ENCODE measurements at regions not wholly inside any gene's neighbourhood (a gene's known extent, or its start where the extent isn't known, plus 50 kb on each side); places are given as distances from the start of the nearest gene placed in this dataset.

DNA sequence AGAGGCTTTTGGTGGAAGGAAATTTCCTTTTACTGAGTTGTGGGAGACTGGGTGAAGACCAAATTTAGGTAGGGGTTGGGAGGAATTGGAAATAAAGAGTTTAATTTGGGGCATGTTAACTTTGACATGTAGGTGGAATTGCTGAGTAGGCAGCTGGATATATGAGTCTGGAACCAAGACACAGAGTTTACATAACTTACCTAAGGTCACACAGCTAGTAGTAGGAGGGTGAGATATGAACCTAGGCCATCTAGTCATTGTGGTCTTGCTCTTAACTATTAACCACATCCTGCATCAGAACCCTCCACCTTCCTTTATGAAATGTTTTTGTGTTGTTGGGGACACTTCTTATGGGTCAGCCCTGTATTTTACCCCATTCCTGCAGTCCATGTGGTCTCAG is 113.1 kb downstream of the ICOS start:
- DNase-seq = no peak

DNA sequence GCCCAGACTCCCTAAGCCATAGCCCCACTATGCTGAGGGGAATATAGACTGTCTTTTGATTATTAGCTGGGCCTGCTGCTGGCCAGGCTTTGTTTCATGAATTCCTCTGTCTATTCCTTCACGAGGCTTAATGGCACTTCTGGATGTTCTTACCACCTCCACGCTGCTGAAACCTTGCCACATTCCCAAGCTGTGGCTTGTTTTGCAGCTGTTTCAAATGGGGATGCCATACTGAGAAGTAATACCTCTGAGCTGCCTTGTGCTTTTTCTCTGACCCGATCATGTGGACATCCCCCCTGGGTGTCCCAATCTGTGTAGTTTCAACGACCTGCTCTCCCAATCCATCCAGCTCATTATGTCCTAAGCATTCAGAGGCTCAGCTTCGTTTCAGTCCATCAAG is 114.1 kb downstream of the ICOS start:
- no peak for DNase-seq

DNA sequence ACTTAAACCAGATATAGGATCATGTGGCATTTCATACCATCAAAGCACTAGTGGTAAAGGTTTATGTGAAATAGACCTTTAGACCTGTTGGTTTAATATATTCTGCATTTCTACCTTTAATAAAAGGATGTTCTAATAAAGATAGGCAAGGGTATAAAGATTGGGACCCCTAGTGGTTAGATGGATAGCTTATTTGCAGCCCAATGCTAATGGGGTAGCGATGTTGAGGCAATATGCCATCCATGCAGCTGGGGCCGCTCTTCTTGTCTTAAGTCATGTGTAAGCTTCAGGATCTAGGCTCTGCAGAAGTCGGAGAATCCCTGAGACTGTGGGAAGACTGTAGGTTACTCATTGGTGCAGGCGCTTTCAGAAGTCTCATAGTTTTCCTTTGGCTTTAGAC is 114.9 kb downstream of the ICOS start:
- DNase-seq = no peak

DNA sequence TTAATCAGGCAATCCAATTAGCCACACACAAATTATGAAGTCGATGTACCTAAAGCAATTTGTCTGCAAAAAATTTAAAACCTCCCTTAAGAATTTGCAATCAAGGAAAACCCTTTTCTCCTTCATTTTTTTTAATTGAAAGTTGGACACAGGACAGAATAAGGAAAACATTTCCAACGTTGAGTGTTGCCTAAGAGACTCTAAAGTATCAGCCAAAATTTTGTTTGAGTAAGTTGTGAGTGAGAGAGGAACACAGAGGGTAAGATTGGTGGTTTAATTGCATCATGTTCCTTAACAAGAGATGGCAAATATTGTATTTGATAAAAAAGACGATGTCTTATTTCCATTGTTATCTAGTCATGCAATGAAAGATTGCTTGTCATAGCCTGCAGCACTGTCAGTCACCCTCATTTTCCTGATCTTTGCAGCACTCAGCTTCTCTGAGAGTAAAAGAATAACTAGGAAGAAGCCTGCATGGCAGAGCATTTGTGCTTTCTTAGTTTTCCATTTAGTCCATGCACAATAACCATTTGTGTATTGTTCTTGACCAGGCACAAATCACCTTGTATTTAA is 115.5 kb downstream of the ICOS start:
- no peak for DNase-seq

DNA sequence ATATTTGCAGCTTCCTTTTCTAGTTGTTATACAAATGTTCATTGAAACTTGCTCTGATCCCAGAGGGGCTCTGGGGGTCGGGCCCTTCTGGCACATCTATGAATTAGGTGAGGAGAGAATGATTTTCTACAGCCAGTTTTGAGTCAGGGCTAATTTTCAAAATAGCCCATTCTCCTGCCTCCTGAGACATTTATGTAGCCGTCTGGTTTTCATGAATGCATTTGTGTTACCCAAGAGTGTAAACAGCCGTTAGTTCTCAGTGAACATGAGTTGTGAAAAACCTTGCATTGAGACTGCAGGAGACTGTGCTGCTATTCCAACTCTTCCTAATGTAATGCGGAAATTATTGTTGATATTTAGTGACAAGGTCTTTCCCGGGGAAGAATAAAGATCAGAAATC is 122.5 kb downstream of the ICOS start:
- no peak for DNase-seq

DNA sequence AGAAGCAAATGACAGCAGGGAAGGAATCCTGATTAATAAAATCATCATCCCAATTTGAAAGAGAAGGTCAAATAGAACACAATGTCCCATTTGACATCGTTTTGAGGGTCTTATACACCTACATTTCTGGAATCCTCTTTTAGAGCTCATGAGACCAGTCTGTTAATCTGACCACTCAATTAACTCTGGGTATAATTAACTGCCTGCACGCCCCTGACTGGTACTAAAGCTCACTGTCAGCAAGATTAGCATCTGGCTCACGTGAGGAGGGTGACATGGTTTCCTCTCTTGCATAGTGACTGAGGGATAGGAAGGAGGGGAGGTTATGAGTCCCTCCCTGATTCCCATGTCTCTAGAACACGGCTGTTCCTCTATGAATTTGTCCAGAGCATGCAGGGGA is 124.3 kb downstream of the ICOS start:
- DNase-seq = no peak

DNA sequence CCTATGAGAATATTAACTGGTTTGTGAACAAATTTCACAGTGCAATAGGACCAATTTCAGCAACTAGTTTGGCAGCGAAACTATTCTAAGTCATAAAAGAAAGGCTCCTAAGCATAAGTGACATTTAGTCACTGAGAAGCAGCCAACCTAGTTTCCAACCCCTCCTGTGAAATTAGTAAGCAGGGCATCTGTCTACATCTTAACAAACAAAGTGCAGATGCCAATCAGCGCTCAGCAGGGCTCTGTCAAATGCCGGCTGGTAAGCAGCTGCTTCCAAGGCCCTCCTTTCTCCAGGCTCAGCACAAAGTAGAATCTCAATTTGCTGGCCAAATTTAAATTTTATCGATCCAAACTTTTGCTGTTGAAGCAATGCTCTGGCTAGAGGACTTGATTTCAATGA is 124.7 kb downstream of the ICOS start:
- DNase-seq = no peak

DNA sequence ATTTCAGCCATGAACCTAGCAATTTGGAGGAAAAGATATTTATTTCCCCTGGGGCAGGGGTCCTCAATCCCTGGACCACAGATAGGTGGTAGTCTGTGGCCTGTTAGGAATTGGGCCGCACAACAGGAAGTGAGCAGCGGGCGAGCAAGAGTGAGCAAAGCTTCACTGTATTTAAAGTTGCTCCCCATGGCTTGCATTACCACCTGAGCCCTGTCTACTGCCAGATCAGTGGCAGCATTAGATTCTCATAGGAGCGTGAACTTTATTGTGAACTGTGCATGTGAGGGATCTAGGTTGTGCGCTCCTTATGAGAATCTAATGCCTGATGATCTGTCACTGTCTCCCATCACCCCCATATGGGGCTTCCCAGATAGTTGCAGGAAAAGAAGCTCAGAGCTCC is 127.6 kb downstream of the ICOS start:
- no peak for DNase-seq

DNA sequence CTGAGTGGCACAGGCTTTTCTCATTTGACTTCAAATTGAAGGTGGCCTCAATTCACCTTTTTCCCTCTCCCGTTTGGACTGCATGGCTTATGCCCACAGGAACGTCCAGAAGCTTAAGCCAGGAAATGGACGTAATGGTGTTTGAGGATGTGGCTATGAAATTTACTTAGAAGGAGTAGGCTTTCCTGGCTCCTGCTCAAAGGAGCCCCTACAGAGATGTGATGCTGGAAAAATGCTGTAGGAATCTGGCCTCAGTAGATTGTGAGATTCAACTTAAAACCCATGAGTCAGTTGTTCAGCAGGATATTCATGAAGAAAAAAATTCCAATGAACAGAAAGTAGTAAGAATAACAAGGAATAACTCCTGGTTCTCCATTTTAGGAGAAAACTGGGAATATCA is 129.0 kb downstream of the ICOS start:
- DNase-seq = no peak

DNA sequence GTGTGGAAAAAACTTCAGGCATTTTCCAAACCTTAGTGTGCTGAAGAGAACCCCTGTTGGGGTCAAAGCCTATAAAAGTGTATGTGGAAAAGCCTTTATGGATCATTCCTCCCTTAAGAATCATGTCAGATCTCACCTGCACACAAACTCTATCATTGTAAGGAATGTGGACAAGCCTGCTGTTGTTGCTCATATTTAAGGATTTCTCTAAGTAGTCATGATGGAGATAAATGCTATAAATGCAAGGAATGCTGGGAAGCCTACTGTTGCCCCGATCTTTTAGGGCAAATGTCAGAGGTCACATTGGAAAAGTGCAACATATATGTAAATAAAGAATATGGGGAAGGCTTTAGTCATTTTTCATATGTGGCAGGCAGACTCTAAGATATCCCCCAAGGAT is 129.5 kb downstream of the ICOS start:
- DNase-seq = no peak

DNA sequence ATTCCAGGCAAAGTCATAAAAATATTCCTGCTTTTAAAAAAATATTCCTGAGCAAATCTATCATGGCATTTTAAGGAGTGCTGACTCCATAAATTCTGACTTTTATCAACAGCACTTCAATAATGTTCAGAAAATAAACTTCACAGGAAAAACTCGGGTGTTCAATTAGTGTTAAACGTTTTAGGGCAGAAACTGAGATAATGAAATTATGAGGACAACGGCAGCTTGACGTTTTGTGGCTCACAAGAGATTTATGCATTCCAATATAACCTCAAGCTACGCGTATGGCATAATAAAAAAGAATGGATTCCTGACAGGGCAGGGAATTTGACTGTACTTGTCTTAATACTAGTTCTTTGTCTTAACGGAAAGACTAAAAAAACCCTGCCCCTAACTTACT is 133.2 kb downstream of the ICOS start:
- DNase-seq = no peak

DNA sequence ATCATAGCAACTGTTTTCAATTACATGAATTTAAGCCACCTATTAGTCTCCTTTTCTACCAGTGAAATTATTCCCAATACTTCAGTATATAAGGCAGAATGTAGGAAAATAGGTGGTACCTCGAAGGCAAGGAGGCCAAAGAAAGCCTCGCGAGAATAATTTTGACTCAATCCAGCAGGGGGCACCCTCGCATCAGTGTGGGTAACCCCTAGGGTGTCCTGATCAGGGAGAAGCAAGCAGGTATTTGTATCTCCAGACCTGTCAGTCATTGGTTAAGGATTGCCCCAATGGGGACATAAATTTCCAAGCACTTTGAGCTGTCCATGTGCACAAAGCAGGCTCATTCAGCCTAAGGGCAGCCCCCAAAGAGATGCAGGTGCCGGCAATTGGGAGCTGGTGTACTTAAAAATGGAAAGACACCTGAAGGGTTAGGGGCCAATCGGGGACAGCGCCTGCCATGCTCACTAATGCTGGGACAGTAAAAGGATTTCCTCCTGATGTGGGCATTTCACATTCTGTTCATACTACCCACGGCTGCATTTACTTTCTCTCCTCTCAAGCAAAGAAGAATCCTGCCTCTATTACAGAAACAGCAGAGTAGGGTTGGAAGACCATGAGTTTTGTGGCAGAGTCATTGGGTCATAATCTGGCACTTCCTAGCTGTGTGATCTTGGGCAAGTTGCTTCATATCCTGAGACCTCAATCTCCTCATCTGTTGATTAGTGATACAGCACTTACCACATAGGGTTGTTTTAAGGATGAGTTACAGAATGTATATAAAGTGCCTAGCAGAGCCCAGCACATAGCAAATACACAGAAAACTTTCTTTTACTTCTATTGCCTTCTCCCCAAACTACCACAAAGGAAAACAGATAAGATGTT is 136.1 kb downstream of the ICOS start:
- DNase-seq = peak; percentile 72

DNA sequence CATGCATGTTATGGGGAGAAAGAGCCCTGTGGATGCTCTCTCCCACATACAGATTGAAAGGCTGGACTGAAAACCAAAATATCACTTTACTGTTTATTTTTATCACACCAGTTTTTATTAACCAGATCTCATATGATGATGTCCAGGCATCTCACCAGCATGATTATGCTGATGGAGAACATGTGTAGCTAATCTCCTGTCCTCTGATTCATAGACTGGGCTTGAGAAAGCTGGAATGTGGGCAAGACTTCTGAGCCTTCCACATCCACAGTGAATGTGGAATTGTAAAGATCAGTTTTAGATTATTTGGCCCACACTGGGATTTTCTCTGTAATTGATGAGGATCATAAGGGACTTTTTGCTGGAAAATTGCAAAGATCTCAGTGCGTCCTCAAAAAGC is 137.9 kb downstream of the ICOS start:
- DNase-seq = no peak

DNA sequence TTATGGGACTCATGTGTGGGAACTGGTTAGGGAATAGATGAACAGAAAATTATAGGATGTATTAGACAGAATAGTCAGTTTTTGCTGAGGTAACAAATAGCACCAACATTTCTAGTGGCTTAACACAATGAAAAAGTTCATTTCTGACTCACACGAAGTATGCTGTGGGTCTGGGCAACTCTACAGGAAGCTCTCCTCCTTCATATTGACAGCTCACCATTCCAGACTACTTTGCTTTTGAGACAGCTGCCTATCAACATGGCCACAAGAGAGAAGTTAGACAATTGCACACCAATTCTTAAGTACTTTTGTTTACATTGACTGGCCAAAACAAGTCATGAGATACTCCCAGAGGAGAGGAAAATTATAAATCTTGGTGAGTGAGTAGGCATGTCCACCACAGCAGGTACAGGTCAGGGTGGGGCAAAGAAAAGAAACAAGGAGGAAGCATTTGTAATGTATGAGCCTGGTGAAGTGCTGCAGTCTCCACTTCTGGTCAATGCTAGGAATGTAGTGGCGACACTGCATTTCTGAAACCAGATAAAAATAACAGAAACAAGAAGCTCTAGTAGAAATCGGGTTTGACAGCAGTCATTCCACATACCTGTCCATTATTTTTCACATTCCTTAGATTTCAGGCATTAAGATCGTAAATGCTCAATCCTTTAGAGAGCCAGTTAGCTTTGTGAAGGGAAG is 141.6 kb downstream of the ICOS start:
- no peak for DNase-seq

DNA sequence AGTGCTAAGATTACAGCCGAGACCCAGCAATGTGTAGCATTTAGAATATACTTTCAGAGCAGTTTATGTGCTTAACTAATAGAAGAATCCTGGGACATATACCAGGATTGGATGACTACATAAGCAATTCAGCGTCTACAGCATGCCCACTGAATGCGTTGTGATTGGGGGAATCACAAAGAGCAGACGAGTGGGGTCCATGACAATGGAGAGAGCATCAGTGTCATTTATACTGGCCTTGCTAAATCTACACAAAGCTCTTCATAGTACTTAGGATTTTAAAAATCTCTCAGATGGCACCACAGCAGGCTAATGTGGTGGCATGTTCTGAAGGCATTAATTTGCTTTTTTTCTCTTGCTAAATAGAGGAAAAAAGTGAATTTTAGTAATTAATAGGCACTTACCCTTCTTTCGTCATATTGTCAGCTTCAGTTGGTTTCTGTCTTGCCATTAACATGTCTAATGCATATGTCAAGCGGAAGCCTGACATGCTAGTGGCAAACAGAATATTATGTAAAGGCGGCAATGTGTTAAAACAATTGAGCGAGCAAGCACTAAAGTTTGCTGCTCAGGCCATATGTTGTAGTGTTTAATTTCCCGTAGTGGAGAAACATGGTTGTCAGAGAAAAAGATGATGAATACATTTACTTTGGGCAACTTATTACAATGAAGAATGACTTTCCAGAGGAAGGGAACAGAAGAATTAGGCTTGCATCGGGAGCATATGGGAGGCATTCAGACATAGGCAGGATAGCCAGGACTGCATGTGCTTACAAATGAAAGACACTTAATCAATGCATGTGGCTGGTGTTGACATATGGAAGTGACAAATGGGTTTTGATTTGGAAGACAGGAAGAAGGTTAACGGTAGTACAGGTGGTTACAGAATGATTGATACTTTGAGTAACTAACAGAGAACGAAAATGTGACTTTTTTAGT is 145.2 kb downstream of the ICOS start:
- no peak for DNase-seq

DNA sequence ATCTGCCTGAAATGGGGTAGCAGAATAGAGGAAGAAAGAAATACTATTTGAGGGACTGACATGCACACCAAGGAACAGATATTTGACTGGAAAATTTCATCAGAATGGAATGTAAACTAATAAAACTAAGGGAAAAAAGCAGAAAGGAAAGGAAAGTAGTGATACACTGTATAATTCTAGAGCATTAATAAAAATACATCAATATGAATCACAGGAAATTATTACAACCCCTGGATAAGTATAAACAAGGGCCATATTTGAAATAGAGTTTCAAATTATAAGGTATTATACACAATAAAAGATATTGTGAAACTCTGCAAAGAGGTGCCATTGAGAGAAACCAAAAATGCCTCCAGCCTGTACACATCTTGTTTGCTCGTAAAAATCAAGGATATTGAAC is 149.6 kb downstream of the ICOS start:
- DNase-seq = no peak

DNA sequence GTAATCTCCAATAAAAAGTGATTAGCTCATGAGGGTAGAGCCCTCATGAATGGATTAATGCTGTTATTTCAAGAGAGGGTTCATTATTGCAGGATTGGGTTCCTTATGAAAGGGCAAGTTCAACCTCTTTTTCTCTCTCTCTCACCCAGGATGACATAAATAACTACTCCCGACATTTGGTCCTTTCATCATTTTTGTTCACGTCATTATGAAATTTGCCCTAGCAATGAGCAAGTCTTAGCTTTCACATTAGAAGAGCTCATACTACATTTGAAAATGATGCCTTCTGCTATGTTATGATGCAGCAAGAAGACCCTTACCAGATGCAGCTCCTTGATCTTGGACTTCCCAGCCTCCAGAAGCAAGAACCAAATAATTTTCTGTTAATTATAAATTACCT is 152.5 kb downstream of the ICOS start:
- no peak for DNase-seq

DNA sequence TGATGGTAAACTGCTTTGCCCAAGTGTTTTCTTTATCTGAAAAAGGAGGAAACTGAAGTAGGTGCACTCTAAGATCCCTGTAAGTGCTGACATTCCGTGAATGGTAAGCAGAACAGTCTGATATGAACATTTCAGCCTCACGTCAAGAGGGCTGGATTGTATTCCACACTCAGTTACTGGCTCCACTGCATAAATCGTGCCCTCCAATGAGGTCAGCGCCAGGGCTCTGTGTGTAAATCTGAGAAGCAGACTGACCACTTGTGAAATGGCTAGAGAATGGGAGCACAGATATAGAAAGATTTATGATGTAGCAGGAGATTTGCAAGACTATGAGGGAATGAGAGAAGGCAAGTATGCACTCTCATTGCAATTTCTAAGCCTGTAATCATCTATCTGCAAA is 153.0 kb downstream of the ICOS start:
- DNase-seq = no peak

DNA sequence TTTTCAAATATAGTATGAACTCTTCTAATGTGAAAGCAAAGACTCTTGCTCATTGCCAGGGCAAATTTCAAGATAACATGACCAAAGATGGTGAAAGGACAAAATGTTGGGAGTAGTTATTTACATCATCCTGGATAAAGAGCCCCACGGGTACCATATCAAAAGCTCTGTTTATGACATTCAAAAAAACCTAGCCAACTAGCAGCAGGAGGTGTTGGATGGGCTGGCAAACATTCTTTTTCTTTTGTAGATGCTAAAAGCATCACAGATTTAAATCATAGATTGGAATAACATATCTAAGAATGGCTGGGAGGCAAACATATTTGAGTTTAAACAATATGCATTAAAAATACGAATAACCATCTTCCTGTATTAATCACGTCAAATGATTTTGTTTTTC is 153.5 kb downstream of the ICOS start:
- DNase-seq = no peak

DNA sequence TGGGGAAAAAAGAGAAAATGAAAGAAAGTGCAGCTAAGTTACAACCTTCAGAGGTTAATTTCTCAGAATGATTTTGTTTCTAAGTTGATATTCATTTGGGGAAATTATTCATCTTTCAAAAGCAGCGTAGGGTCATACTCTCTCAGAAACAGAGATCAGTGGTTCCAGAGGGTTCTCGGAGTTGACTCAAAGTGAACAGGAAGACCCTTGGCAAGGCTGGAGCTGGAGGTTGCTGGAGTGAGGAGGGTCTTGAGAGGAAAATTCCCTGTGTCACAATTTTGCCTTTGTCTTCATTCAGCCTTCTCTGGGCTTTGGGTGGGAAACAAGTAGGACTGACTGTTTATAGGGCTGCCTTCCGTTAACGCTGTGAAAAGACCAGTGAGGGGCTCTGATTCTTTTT is 168.2 kb downstream of the ICOS start:
- no peak for DNase-seq

DNA sequence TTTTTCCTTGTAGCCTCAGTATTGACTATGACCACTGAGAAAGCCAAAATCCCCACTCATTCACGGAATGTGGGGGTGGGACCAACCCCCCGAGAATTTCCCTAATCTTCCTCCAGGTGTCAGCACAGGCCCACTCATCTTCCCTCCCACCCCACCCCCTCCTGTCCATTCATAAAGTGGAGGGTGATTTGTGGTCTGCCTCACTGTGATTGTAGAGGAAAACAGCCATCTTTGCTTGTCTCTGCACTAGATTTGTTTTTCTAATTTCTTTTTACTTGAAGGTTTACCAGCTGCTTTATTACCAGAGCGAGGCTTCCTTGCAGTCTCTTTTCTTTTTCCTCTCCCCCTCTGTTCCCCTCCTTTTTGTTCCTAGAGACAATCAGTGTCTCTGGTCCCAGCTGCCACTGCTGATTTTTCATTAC is 171.8 kb downstream of the ICOS start:
- DNase-seq = peak; percentile 24

DNA sequence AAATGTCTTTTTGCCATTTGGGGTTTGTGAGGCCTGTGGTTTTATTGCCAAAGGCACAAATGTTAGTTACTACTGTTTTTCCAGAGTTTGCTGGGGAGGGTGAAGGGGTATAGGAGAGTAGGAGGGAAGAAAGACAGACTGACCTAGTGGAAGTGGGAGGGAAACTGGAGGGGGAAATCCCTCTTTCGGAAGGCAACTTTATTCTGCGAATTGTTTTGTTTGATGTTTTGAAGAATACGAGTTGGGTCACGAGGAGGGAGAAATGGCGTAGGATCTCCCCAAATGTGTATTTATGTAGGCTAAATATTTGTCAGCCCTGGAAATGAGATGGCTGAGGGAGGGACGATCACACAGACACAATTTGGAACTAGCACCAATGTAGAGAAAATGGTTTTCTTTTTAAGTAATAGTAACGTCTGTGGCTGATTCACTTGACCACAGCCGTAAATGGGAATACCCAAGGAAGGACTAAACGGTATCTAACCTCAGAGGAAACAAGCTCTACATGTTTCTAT is 172.3 kb downstream of the ICOS start:
- DNase-seq = no peak

DNA sequence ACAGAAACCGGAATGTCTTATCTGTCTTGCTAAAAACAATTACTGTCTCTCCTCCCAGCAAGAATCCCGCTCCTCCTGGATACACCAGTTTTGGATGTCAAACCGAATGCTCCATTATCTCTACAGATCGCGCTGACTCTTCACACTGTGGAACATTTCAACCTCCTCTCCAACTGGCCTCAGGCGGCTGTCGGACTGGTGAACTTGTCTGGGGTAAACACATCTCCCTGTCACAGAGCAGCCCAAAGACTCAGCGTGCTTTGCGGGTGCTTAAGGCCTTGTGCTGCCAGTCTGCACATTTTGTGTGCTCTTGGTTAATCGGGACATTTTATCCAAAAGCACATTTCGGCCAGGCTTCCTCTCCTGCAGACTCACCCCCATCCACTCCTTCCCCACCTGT is 173.1 kb downstream of the ICOS start:
- DNase-seq = no peak

All from activated naive CD4-positive, alpha-beta T cell treated with anti-CD3 and anti-CD28 coated beads, Interleukin-2, amount 50 U/mL, for 16 hours (primary cell).